ENCODE measurements at regions not wholly inside any gene's neighbourhood (a gene's known extent, or its start where the extent isn't known, plus 50 kb on each side); places are given as distances from the start of the nearest gene placed in this dataset.

- no peaks in the 10 kb centered on the region for H3K9me3 Mint-ChIP-seq
- no peaks in the 10 kb centered on the region for H3K36me3 Mint-ChIP-seq
- no peak overlapping the region for H3K4me3 Mint-ChIP-seq
- peaks cover 2% of the 10 kb centered on the region for H3K27me3 Mint-ChIP-seq
- TF ChIP-seq CTCF (conservative IDR thresholded peaks at IDR 0.05) = no peak
- peaks cover 8% of the 10 kb centered on the region for H3K4me1 Mint-ChIP-seq (ENCODE audit: unreplicated experiment)
- no peak for DNase-seq (ENCODE audit: extremely low spot score, unreplicated experiment)
- no peak overlapping the region for H3K27ac Mint-ChIP-seq
Measured at GRCh38 chr9:69967344-69967743, 76.3 kb upstream of the MAMDC2 start.

GRCh38 chr9:69970001-69970533, 73.6 kb upstream of the MAMDC2 start:
- no peak for DNase-seq (ENCODE audit: extremely low spot score, unreplicated experiment)
- no peaks in the 10 kb centered on the region for H3K36me3 Mint-ChIP-seq
- no peak overlapping the region for H3K27ac Mint-ChIP-seq
- H3K27me3 Mint-ChIP-seq = peaks cover 2% of the 10 kb centered on the region
- TF ChIP-seq CTCF (conservative IDR thresholded peaks at IDR 0.05) = no peak
- no peaks in the 10 kb centered on the region for H3K9me3 Mint-ChIP-seq
- peaks cover 8% of the 10 kb centered on the region for H3K4me1 Mint-ChIP-seq (ENCODE audit: unreplicated experiment)
- no peak overlapping the region for H3K4me3 Mint-ChIP-seq

- H3K4me3 Mint-ChIP-seq = no peak overlapping the region
- no peaks in the 10 kb centered on the region for H3K36me3 Mint-ChIP-seq
- peaks cover 7% of the 10 kb centered on the region for H3K9me3 Mint-ChIP-seq
- H3K27ac Mint-ChIP-seq = no peak overlapping the region
- peaks cover 16% of the 10 kb centered on the region for H3K4me1 Mint-ChIP-seq (ENCODE audit: unreplicated experiment)
- DNase-seq (ENCODE audit: extremely low spot score, unreplicated experiment) = peak; percentile 74
- TF ChIP-seq CTCF (conservative IDR thresholded peaks at IDR 0.05) = peak; percentile 92
- peaks cover 2% of the 10 kb centered on the region for H3K27me3 Mint-ChIP-seq
Measured at GRCh38 chr9:69971643-69972449, 71.8 kb upstream of the MAMDC2 start.

- H3K4me3 Mint-ChIP-seq = no peak overlapping the region
- no peak for TF ChIP-seq CTCF (conservative IDR thresholded peaks at IDR 0.05)
- H3K4me1 Mint-ChIP-seq (ENCODE audit: unreplicated experiment) = peaks cover 18% of the 10 kb centered on the region
- no peaks in the 10 kb centered on the region for H3K36me3 Mint-ChIP-seq
- no peak for DNase-seq (ENCODE audit: extremely low spot score, unreplicated experiment)
- H3K27ac Mint-ChIP-seq = peak overlapping the region; percentile 11
- peaks cover 7% of the 10 kb centered on the region for H3K9me3 Mint-ChIP-seq
- no peaks in the 10 kb centered on the region for H3K27me3 Mint-ChIP-seq
Measured at GRCh38 chr9:69975681-69976080, 68.0 kb upstream of the MAMDC2 start.

GRCh38 chr9:69976152-69976551, 67.5 kb upstream of the MAMDC2 start:
- peaks cover 23% of the 10 kb centered on the region for H3K4me1 Mint-ChIP-seq (ENCODE audit: unreplicated experiment)
- no peaks in the 10 kb centered on the region for H3K36me3 Mint-ChIP-seq
- DNase-seq (ENCODE audit: extremely low spot score, unreplicated experiment) = no peak
- peaks cover 7% of the 10 kb centered on the region for H3K9me3 Mint-ChIP-seq
- H3K27ac Mint-ChIP-seq = peak overlapping the region; percentile 11
- no peaks in the 10 kb centered on the region for H3K27me3 Mint-ChIP-seq
- no peak for TF ChIP-seq CTCF (conservative IDR thresholded peaks at IDR 0.05)
- no peak overlapping the region for H3K4me3 Mint-ChIP-seq
